Liver (tissue), 8 donors: ENCODE measurements at regions not wholly inside any gene's neighbourhood (a gene's known extent, or its start where the extent isn't known, plus 50 kb on each side); places are given as distances from the start of the nearest gene placed in this dataset.

Source experiments
- DNase-seq: peaks from one replicate; pipeline ENCODE4 v3.0.0-alpha.2; 2017; ENCODE audit warnings: low spot score
- H3K27ac ChIP-seq, 2 donors: one replicate each; pipeline ENCODE4 v1.7.0; 2013; ENCODE audit warnings: inconsistent platforms in 2 of 2, low read length in 2 of 2, control low read depth in 1 of 2, low read depth in 1 of 2, mild to moderate bottlenecking in 1 of 2
- H3K27me3 ChIP-seq, 4 donors: one replicate each; pipeline versions ENCODE4 v1.6.1 to v1.7.0; 2013; ENCODE audit warnings: low read length in 3 of 4, inconsistent platforms in 1 of 4, mild to moderate bottlenecking in 1 of 4, moderate library complexity in 1 of 4; ENCODE audit not compliant: control insufficient read depth in 4 of 4, insufficient read depth in 4 of 4
- H3K36me3 ChIP-seq, 4 donors: one replicate each; pipeline versions ENCODE4 v1.6.1 to v1.7.0; 2013; ENCODE audit warnings: low read length in 3 of 4, mild to moderate bottlenecking in 3 of 4, low read depth in 1 of 4, moderate library complexity in 1 of 4; ENCODE audit not compliant: control insufficient read depth in 4 of 4, insufficient read depth in 3 of 4
- H3K4me1 ChIP-seq, 4 donors: one replicate each; pipeline versions ENCODE4 v1.6.1 to v1.7.0; 2013; ENCODE audit warnings: low read length in 3 of 4, mild to moderate bottlenecking in 3 of 4, moderate library complexity in 1 of 4; ENCODE audit not compliant: control insufficient read depth in 4 of 4, insufficient read depth in 4 of 4
- H3K4me3 ChIP-seq, 3 donors: one replicate each; pipeline versions ENCODE4 v1.6.1 to v1.7.0; 2013; ENCODE audit warnings: low read length in 3 of 3, control low read depth in 1 of 3, low read depth in 1 of 3, mild to moderate bottlenecking in 1 of 3
- H3K9ac ChIP-seq, 2 donors: one replicate each; pipeline ENCODE4 v1.7.0; 2013; ENCODE audit warnings: low read length in 2 of 2, mild to moderate bottlenecking in 2 of 2, moderate library complexity in 2 of 2, control low read depth in 1 of 2, low read depth in 1 of 2
- H3K9me3 ChIP-seq, 4 donors: one replicate each; pipeline versions ENCODE4 v1.6.1 to v1.7.0; 2013; ENCODE audit warnings: low read length in 3 of 4; ENCODE audit not compliant: control insufficient read depth in 4 of 4
- ATF3 ChIP-seq: IDR thresholded peaks from 2 replicates; pipeline ENCODE4 v1.6.1; 2016; ENCODE audit warnings: antibody characterized with exemption
- CTCF ChIP-seq: fragments of 150-350 bp; IDR thresholded peaks from 2 replicates; pipeline ENCODE4 v1.5.1; 2017; ENCODE audit warnings: improper control_type of control experiment, low read depth, low read length; ENCODE audit not compliant: missing input control
- EGR1 ChIP-seq, 2 donors: IDR thresholded peaks; 2 replicates each; pipeline ENCODE4 v1.6.1; 2016 to 2018; ENCODE audit warnings: antibody characterized with exemption in 2 of 2, low read depth in 2 of 2
- FOXA1 ChIP-seq: IDR thresholded peaks from 2 replicates; pipeline ENCODE4 v1.6.1; 2016; ENCODE audit warnings: antibody characterized with exemption
- FOXA2 ChIP-seq: IDR thresholded peaks from 2 replicates; pipeline ENCODE4 v1.6.1; 2016; ENCODE audit warnings: antibody characterized with exemption
- GABPA ChIP-seq, 2 donors: IDR thresholded peaks in 1 of 2; conservative IDR thresholded peaks in 1 of 2; 2 replicates each; pipeline ENCODE4 v1.6.1; 2016; ENCODE audit warnings: antibody characterized with exemption in 2 of 2, mild to moderate bottlenecking in 1 of 2, moderate library complexity in 1 of 2
- HNF4A ChIP-seq, 2 donors: conservative IDR thresholded peaks; 2 replicates each; pipeline ENCODE4 v1.6.1; 2016; ENCODE audit warnings: antibody characterized with exemption in 2 of 2, mild to moderate bottlenecking in 2 of 2
- HNF4G ChIP-seq: IDR thresholded peaks from 2 replicates; pipeline ENCODE4 v1.6.1; 2016; ENCODE audit warnings: antibody characterized with exemption
- JUND ChIP-seq, 2 donors: IDR thresholded peaks; 2 replicates each; pipeline ENCODE4 v1.6.1; 2016; ENCODE audit warnings: antibody characterized with exemption in 2 of 2
- MAX ChIP-seq: IDR thresholded peaks from 2 replicates; pipeline ENCODE4 v1.6.1; 2016; ENCODE audit warnings: antibody characterized with exemption
- NR2F2 ChIP-seq: IDR thresholded peaks from 2 replicates; pipeline ENCODE4 v1.6.1; 2016; ENCODE audit warnings: antibody characterized with exemption
- RAD21 ChIP-seq, 2 donors: IDR thresholded peaks; 2 replicates each; pipeline ENCODE4 v1.6.1; 2016; ENCODE audit warnings: antibody characterized with exemption in 2 of 2, mild to moderate bottlenecking in 2 of 2
- REST ChIP-seq: IDR thresholded peaks from 2 replicates; pipeline ENCODE4 v1.6.1; 2016; ENCODE audit warnings: antibody characterized with exemption, mild to moderate bottlenecking
- RXRA ChIP-seq, 2 donors: IDR thresholded peaks; 2 replicates each; pipeline ENCODE4 v1.6.1; 2017 to 2018; ENCODE audit warnings: antibody characterized with exemption in 2 of 2, mild to moderate bottlenecking in 1 of 2
- SP1 ChIP-seq: IDR thresholded peaks from 2 replicates; pipeline ENCODE4 v1.6.1; 2018; ENCODE audit warnings: antibody characterized with exemption, mild to moderate bottlenecking
- TAF1 ChIP-seq: conservative IDR thresholded peaks from 2 replicates; pipeline ENCODE4 v1.6.1; 2016; ENCODE audit warnings: antibody characterized with exemption, mild to moderate bottlenecking
- YY1 ChIP-seq: IDR thresholded peaks from 2 replicates; pipeline ENCODE4 v1.6.1; 2016; ENCODE audit warnings: antibody characterized with exemption, mild to moderate bottlenecking
- ZBTB33 ChIP-seq: IDR thresholded peaks from 2 replicates; pipeline ENCODE4 v1.6.1; 2016; ENCODE audit warnings: antibody characterized with exemption
- WGBS: extraction: QIAGEN DNeasy Blood & Tissue Kit; methylation state at CpG from one replicate; pipeline ENCODE4 v1.1.7; 2013; 5-methylcytosine and 5-hydroxymethylcytosine counted together
- donor health status: healthy.
- donor health status: healthy.
- donor health status: healthy.
- donor health status: healthy.
- donor health status: healthy.

GRCh38 chr4:173960398-173960797, 323.1 kb downstream of the FBXO8 start:
- no peak for TF ChIP-seq YY1
- H3K36me3 ChIP-seq: no peaks in the 10 kb centered on the region
- H3K9ac ChIP-seq: no peak overlapping the region
- no peak for DNase-seq
- H3K27ac ChIP-seq: no peak overlapping the region
- H3K4me3 ChIP-seq: no peak overlapping the region
- H3K9me3 ChIP-seq: no peaks in the 10 kb centered on the region
- WGBS: 50% methylated on average over 5 of the region's 5 CpGs
- no peaks in the 10 kb centered on the region for H3K27me3 ChIP-seq
- no peaks in the 10 kb centered on the region for H3K4me1 ChIP-seq

- WGBS: 60% methylated on average over 1 of the region's 1 CpG
- Histone ChIP-seq H3K4me3 (no peak overlapping the region), H3K4me1 (no peaks in the 10 kb centered on the region), H3K27me3 (no peaks in the 10 kb centered on the region), H3K9me3 (no peaks in the 10 kb centered on the region), H3K27ac (no peak overlapping the region), H3K9ac (no peak overlapping the region), H3K36me3 (no peaks in the 10 kb centered on the region)
- DNase-seq: no peak
- TF ChIP-seq SP1 (no peak), MAX (no peak), GABPA (IDR thresholded peaks at IDR 0.05 in 1 of 2, conservative IDR thresholded peaks at IDR 0.05 in 1 of 2) (no peak), HNF4A (conservative IDR thresholded peaks at IDR 0.05) (no peak), FOXA1 (no peak), TAF1 (no peak), HNF4G (no peak), NR2F2 (no peak), FOXA2 (no peak), ZBTB33 (no peak), JUND (IDR thresholded peaks at IDR 0.05) (no peak), RXRA (IDR thresholded peaks at IDR 0.05) (no peak), YY1 (no peak), CTCF (no peak), REST (no peak), RAD21 (IDR thresholded peaks at IDR 0.05) (no peak), ATF3 (no peak), EGR1 (IDR thresholded peaks at IDR 0.05; ENCODE audit: low read depth in 2 of 2) (no peak)
Measured at GRCh38 chr4:173958445-173958844, 325.0 kb downstream of the FBXO8 start.
